ENCODE measurements at regions not wholly inside any gene's neighbourhood (a gene's known extent, or its start where the extent isn't known, plus 50 kb on each side); places are given as distances from the start of the nearest gene placed in this dataset.
"Not testable (repeated sequence)": the region's sequence is repeated elsewhere in the genome, so short reads cannot be mapped to it uniquely, and the experiment has no call there.

DNA sequence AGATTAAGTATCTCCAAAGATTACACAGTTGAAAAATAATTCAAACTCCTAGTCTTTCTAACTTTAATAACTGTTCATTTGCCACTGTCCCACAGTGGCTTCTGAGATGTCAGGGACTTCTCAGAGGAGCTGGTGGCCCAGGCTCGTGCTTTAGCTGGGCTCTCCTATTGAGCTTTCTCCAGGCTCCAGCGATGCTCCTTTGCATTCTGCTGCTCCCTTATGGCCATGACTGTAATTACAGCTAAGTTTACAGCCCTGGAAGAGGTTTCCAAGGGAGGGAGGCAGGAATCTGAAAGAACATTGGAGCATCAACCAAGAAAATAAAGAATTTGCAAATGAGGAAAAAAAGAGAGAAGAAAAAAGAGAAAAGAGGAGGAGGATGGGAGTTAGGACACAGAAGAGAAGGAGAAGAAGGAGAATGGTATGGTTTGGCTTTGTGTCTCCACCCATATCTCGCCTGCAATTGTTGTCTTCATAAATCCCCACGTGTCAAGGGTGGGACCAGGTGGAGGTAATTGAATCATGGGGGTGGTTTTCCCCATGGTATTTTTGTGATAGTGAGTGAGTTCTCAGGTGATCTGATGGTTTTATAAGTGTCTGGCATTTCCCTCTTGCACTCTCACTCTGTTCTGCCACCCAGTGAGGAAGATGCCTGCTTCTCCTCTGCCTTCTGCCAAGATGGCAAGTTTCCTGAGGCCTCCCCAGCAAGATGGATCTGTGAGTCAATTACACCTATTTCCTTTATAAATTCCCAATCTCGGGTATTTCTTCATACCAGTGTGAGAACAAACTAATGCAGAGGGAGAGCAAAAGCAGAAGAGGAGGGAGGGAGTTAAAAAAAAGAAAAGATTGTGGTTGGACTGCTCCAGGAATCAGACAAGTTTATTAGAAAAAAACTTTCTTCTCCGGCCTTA, 857.0 kb downstream of the KCNA4 start:
- DNase-seq (ENCODE audit: low spot score) = peak; percentile 41

DNA sequence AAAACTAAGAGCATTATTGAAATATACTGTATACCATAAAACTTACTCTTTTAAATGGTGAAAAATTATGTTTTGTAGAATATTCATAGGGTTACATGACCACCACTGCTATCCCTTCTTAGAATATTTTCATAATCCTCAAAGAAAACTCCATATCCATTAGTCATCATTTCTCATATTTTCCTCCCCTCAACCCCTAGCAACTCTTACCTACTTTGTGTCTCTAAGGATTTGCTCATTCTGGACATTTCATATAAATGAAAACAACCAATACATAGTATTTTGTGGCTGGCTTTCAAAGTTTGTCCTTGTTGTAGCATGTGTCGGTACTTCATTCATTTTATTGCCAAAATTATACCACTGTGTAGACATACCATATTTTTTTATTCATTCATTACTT, 863.8 kb downstream of the KCNA4 start:
- DNase-seq (ENCODE audit: low spot score) = no peak

- DNase-seq (ENCODE audit: low spot score) = not testable (repeated sequence)
Measured at GRCh38 chr11:29142573-29142972, 874.3 kb downstream of the KCNA4 start.

- no peak for DNase-seq (ENCODE audit: low spot score)
Measured at GRCh38 chr11:29135504-29135903, 881.3 kb downstream of the KCNA4 start.

- DNase-seq (ENCODE audit: low spot score) = no peak
Measured at GRCh38 chr11:29131055-29131454, 885.8 kb downstream of the KCNA4 start.

- DNase-seq (ENCODE audit: low spot score) = no peak
Measured at GRCh38 chr11:29129844-29130243, 887.0 kb downstream of the KCNA4 start.

- no peak for DNase-seq (ENCODE audit: low spot score)
Measured at GRCh38 chr11:29127461-29127860, 889.4 kb downstream of the KCNA4 start.

DNA sequence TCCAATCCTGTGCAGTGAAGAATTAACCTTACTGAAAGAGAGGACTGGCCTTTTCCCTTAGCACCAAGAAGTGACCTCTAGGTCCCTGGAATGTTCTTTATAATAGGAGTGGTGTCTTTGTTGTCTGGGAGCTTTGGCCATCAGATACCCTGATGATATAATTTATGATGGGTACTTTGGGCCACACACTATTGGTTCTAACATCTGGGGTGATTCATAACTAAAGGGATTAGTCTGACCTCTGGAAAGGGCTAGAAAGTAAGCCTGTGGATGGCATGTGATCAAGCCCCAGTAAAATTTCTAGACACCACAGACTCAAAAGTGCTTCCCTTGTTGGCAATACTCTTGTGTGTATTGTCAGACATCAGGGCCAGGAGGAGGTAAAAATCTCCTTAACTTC, 891.2 kb downstream of the KCNA4 start:
- DNase-seq (ENCODE audit: low spot score) = no peak

DNA sequence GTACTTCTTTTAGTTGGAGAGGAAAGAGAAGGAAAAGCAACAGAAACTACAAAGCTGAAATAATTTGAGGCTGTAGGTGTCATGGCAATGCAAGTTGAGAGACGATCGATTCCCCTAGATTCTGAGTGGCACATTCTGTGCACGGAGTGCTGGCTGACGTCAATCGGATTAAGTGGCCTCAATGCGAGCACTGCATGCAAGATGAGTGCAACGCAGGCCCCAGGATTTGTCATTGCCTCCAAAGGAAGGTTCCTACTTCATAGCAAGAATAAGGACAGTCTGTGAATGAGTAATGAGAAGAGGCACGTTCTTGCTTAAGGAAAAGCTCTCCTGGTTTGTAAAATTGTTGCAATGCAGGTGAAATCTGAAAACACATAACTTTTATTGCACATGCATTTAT, 892.4 kb downstream of the KCNA4 start:
- no peak for DNase-seq (ENCODE audit: low spot score)

DNA sequence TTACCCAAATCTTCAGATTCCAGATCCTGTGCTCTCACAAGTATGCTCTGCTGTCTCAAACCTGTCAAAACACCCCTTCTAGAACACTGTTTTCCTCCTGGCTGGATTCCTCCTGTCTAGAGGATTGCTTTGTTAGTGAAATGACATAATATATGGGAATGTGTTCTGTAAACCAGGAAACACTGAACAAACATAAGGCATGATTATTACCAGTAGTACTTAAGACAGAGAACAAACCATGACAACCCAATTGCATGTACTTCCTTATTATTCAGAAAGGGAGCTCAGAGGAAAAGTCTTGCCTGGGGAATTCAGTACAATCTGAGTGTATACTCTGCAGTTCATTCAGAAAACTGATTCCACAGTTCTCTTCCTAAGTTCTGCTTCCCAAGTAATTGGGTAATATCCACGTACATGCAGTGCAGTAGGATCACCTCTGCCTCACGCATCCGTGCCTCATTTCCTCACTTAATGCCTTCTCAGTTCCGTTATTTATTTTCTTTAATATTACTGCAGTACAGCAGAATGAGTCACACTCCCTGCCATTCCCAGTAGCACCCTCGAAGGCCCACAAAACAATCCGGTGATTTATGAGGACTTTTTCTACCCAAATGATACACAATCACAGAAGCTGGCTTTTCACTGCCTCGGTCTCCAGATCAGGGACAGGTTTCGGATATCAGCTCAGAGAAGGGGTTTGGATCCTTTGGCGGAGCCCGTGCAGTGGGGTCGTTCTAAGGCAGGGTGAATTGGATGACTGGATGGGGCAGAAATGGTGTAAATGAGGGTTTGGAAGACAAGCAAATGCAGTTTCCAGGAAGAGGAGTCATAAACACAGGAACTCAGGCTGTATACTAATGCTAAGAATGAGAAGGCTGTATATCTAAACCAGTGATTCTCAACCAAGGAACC, 896.9 kb downstream of the KCNA4 start:
- no peak for DNase-seq (ENCODE audit: low spot score)

DNA sequence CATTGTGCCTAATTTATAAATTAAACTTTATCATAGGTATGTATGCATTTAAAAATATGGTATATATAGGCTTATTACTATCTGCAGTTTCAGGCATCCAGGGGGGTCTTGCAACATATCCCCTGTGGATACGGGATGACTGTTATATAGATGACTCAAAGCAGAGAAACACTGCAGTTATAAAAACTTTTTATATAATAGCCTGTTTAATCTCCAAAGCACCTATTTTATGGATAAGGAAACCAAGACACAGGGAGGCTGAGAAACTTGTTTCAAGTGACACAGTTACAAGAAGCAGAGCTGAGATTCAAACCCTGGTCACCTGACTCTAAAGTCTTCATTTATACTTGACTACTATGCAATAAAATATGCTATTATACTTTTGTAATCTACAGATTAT, 897.7 kb downstream of the KCNA4 start:
- no peak for DNase-seq (ENCODE audit: low spot score)

DNA sequence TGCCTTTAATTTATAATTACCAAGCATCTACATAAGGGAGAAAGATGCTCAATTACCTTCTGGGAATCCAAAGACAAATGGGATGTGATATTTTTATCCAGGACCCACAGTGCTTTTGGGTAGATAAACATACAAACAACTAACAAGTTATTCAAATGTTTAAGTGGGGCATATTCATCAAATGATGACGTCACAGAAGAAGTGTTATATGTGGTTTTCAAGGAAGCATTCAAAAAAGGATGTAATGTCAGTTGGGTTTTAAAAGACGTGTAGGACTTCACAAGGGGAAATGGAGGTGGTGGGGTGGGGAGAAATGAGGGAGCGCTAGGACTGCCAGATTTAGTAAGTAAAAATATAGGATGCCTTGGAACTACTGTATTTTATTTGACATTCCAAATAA, 915.9 kb downstream of the KCNA4 start:
- no peak for DNase-seq (ENCODE audit: low spot score)

DNA sequence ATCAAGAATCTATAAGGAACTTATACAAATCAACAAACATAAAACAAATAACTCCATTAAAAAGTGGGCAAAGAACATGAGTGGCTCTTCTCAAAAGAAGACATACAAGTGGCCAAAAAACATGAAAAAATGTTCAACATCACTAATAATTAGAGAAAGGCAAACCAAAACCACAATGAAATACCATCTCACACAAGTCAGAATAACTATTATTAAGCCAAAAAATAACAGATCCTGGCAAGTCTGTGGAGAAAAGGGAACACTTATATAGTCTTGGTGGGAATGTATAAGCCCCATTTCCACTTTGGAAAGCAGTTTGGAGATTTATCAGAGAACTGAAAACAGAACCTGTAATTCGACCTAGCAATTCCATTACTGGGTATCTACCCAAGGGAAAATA, 921.0 kb downstream of the KCNA4 start:
- DNase-seq (ENCODE audit: low spot score) = no peak

DNA sequence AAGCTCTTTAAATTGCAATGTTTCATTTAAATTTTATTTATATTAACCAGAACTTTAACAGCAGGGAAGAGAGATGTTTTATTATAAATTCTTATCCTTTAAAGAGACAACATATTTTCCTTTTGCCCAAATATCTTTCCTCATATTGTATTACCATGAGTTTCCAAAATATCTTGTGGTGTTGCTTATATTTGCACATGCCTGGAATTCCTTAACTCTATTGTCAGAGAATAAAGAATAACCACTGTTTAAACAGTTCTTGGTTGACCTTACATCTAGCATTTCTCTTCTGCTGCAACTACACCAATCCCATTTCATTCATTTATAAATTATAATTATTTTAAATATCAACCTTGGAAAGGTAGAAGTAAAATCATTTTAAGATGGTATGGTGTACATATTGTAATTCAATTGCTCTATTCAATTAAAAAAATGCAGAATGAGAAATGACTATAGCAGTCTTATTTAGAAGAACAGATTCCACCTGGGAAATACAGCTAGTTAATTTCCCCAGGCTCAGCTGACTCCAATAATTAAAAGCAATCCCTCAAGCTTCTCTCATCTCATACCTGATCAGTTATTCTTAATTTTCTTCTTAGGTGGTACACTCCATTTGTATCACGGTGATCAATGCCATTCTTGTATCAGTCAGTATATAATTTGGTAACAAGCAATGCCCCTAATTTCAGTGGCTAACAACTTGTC, 923.3 kb downstream of the KCNA4 start:
- no peak for DNase-seq (ENCODE audit: low spot score)

DNA sequence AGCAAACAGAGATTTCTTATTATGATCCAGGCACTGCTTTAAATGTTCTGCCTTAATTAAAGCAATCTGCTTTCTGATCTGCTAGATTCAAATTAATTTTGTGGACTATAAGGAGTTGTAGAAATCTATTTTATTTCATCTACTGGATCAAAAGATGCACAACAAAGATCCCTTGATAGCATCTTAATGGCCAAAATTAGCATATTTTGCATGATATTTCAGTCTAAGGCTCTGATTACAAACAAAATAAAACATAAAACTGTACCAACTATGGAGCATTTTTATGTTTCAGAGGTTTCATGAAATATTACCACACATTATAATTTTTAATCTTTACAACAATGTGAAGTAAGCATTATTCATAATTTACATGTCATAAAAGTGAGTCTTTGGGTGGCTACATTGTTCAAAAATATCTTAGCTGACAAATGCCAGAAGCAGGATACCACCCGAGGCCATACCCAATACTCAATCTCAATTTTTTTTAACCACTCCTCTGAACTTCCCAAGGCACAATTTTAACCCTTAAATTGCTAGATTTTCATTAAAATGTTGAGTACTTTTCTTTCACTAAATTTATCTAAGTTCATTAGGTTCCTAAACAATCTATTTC, 929.5 kb downstream of the KCNA4 start:
- DNase-seq (ENCODE audit: low spot score) = no peak

GRCh38 chr11:29075726-29076125, 941.1 kb downstream of the KCNA4 start:
- DNase-seq (ENCODE audit: low spot score) = no peak

DNA sequence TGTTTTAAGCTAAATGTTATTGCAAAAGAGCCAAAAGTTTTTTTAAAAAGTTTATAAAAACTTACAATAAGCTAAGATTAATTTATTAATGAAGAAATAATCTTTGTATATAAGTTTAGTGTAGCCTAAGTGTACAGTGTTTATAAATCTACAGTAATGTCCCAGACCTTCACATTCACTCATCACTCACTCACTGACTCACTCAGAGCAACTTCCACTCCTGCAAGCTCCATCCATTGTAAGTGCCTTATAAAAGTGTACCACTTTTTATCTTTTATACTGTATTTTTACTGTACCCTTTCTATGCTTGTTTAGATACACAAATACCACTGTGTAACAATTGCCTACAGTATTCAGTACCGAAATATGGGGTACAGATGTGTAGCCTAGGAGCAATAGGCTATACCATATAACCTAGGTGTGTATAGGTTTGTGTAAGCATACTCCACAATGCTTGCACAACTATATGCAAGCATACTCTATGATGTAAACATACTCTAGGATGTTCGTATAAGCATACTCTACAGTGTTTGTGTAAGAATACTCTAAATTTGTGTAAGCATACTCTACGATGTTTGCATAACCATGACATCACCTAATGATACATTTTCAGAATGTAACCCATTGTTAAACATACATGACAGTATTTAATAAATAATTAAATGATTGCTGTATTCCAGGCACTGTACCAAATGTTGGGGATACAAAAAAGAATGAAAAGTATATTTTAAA, 953.0 kb downstream of the KCNA4 start:
- DNase-seq (ENCODE audit: low spot score) = no peak

GRCh38 chr11:29061452-29061851, 953.3 kb downstream of the METTL15 start:
- no peak for DNase-seq (ENCODE audit: low spot score)

GRCh38 chr11:29056487-29056886, 948.3 kb downstream of the METTL15 start:
- not testable (repeated sequence) for DNase-seq (ENCODE audit: low spot score)

DNA sequence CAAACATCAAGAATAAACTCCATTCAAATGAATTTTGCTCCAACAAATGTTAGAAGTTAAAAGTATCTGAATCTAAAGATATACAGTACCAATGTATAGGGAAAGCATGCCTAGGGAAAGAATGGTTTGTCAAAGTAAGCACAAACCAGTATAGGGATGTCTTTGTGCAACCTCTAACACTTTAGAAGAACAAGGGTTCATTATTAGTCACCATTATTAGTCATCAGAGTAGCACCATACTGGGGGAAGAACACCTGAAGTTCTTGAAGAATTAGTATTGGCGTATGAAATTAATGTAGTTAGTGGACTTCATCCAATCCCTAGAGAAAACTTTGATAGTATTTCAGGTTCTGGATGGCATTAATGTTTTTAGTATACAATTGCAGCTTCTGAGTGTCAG, 943.7 kb downstream of the METTL15 start:
- DNase-seq (ENCODE audit: low spot score) = no peak

DNA sequence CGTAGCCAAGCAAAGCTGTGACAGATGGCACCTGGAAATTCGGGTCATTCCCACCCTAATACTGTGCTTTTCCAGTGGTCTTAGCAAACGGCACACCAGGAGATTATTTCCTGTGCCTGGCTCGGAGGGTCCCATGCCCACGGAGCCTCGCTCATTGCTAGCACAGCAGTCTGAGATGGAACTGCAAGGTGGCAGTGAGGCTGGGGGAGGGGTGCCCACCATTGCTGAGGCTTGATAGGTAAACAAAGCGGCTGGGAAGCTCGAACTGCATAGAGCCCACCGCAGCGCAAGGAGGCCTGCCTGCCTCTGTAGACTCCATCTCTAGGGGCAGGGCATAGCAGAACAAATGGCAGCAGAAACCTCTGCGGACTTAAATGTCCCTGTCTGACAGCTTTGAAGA, 942.8 kb downstream of the METTL15 start:
- not testable (repeated sequence) for DNase-seq (ENCODE audit: low spot score)

Data from SW480 (cell line).